Progenitor cell of endocrine pancreas (in vitro differentiated cells): ENCODE measurements at regions not wholly inside any gene's neighbourhood (a gene's known extent, or its start where the extent isn't known, plus 50 kb on each side); places are given as distances from the start of the nearest gene placed in this dataset.

Experiments
- DNase-seq: peaks from one replicate; pipeline ENCODE4 v3.0.0; 2021; ENCODE audit warnings: low spot score; ENCODE audit not compliant: unreplicated experiment
- H3K27ac Mint-ChIP-seq: 2 replicates; pipeline ENCODE4 v1.8.0; 2021; ENCODE audit warnings: mild to moderate bottlenecking, moderate library complexity, mixed read lengths
- H3K27me3 Mint-ChIP-seq: 2 replicates; pipeline ENCODE4 v1.8.0; 2021; ENCODE audit warnings: mixed read lengths
- H3K36me3 Mint-ChIP-seq: 2 replicates; pipeline ENCODE4 v1.8.0; 2022; ENCODE audit warnings: mixed read lengths; ENCODE audit not compliant: insufficient read depth
- H3K4me1 Mint-ChIP-seq: 2 replicates; pipeline ENCODE4 v1.8.0; 2021; ENCODE audit warnings: low read depth, mixed read lengths
- H3K4me3 Mint-ChIP-seq: 2 replicates; pipeline ENCODE4 v1.8.0; 2021; ENCODE audit warnings: low read depth, mild to moderate bottlenecking, moderate library complexity, mixed read lengths
- H3K9me3 Mint-ChIP-seq: 2 replicates; pipeline ENCODE4 v1.8.0; 2021; ENCODE audit warnings: low read depth, mixed read lengths
- TF ChIP-seq, protein P1 (sequence below): fragments of 200-600 bp; sonication (generic); IDR thresholded peaks from one replicate; pipeline ENCODE4 v1.5.0; 2021; ENCODE audit warnings: antibody characterized with exemption, mild to moderate bottlenecking; ENCODE audit not compliant: unreplicated experiment

DNA sequence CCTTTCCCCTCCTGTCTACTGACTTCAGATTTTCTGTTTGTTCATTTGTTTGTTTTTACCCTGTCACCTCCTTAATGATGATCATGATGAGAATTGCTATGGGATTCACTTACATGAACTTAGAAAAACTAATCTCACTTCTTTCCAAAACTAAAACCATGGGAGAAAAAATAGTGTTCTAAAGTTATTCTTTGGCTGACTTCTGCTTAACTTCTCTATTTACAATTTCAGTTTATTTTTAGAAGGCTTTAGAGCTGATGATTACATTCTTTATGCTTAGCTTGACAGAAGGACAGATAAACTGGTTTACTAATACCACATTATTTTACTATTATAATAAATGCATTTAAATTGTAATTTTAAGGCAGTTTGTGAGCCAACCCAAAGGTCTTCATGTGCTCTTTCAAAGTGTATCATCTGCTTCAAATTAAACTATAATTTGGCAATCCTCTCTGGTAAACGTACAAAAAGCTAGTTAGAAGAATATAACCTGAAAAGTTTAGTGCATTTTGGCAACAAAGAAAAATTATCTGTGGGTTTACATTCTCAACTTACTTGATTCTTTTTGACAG, 676.8 kb upstream of the UBE2E2 start:
- Mint-ChIP-seq H3K27ac (no peak overlapping the region), H3K4me3 (no peak overlapping the region), H3K4me1 (peaks cover 2% of the 10 kb centered on the region), H3K9me3 (peaks cover 4% of the 10 kb centered on the region), H3K36me3 (no peaks in the 10 kb centered on the region), H3K27me3 (no peaks in the 10 kb centered on the region)
- no peak for DNase-seq
- TF ChIP-seq, protein P1, sequence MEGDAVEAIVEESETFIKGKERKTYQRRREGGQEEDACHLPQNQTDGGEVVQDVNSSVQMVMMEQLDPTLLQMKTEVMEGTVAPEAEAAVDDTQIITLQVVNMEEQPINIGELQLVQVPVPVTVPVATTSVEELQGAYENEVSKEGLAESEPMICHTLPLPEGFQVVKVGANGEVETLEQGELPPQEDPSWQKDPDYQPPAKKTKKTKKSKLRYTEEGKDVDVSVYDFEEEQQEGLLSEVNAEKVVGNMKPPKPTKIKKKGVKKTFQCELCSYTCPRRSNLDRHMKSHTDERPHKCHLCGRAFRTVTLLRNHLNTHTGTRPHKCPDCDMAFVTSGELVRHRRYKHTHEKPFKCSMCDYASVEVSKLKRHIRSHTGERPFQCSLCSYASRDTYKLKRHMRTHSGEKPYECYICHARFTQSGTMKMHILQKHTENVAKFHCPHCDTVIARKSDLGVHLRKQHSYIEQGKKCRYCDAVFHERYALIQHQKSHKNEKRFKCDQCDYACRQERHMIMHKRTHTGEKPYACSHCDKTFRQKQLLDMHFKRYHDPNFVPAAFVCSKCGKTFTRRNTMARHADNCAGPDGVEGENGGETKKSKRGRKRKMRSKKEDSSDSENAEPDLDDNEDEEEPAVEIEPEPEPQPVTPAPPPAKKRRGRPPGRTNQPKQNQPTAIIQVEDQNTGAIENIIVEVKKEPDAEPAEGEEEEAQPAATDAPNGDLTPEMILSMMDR = no peak

DNA sequence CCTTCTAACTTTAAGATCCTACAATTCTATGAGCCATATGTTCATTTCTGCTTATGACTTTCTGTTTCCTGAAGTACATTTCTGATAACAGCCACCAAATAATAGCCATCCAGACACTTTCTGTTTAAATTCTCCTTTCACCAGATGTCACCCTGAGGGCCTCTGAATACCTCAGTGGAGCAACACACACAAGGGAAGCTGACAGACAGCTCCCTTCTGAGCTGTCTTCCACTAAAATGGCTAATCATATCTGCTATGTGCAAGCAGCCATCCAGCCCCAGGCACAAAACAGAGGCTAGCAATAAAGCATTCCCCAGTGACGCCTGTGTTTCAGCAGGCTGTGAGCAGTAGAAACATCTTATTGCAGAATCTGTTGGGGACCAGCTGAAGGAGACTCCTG, 666.6 kb upstream of the UBE2E2 start:
- H3K36me3 Mint-ChIP-seq = no peaks in the 10 kb centered on the region
- H3K9me3 Mint-ChIP-seq = peaks cover 2% of the 10 kb centered on the region
- no peak overlapping the region for H3K27ac Mint-ChIP-seq
- H3K4me3 Mint-ChIP-seq = no peak overlapping the region
- no peak for DNase-seq
- no peaks in the 10 kb centered on the region for H3K27me3 Mint-ChIP-seq
- TF ChIP-seq, protein P1 = no peak
- H3K4me1 Mint-ChIP-seq = peaks cover 12% of the 10 kb centered on the region

DNA sequence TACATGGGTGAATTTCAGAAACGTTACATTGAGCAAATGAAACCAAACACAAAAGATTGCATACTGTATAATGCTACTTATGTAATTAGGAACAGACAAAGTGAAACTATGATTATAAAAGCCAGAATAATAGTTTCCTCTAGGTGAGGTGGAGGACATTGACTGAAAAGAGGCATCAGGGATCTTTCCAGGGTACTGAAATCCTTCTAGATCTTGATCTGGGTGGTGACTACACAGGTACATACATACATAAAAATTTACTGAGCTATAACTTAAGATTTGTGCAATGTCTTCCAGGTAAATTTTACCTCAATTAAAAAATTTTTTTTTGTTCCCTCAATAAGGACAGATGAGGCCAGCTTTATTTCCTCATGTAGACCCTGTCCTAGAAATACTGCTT, 665.6 kb upstream of the UBE2E2 start:
- TF ChIP-seq, protein P1 = no peak
- Mint-ChIP-seq H3K36me3 (no peaks in the 10 kb centered on the region), H3K9me3 (no peaks in the 10 kb centered on the region), H3K27me3 (no peaks in the 10 kb centered on the region), H3K4me1 (peaks cover 12% of the 10 kb centered on the region), H3K4me3 (no peak overlapping the region), H3K27ac (no peak overlapping the region)
- DNase-seq = no peak

DNA sequence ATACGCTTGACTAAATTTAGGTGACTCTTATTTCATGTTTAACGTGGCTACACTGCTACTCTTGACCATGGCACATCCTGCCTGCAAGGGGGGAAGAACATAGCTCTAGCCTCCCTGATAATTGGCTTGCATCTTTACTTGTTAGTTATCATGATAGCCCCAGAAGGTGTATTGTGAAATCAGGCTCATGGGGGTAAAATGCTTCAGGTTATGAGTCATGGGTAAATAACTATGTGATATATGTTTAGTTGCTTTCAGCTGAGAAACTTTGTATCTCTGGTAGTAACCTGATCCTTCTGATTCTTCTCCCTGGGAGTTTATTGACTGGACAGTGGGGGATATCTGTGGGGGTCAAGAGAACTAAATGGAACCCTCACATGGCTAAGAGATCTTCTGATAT, 660.8 kb upstream of the UBE2E2 start:
- Mint-ChIP-seq H3K4me1 (peaks cover 12% of the 10 kb centered on the region), H3K4me3 (no peak overlapping the region), H3K9me3 (peaks cover 6% of the 10 kb centered on the region), H3K27ac (no peak overlapping the region), H3K27me3 (no peaks in the 10 kb centered on the region), H3K36me3 (no peaks in the 10 kb centered on the region)
- no peak for DNase-seq
- TF ChIP-seq, protein P1 = no peak

DNA sequence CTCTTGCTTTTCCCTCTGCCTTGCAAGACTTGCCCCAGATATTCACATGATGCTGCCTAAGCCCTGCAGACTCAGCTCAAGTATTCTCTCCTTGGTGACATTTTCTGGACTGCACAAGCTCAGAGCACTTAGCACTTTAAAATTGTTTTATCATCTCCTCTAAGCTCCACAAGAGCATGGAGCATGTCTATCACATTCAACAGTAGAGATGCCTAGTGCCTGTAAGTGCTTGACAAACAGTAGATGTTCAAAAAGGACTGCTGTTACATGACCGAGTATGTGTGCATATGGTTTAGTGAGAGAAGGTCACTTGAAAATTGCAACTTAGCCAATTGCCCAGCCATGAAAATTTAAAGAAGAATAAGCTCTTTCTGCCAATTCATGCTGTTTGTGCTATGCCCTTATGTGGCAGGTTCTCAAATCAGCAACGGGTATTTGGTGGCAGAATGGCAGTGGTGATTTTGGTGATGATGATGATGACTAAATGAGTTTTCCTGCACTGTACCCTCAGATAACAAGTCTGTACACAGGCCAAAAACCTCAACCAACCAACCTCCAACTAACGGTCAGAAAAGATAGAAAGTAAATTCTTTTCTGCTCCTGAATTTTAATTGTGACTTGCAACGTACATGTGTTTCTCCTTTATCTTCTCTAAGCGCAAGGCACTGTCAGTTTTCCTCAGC, 647.2 kb upstream of the UBE2E2 start:
- H3K36me3 Mint-ChIP-seq = no peaks in the 10 kb centered on the region

More for the DNA sequence above, 647.2 kb upstream of the UBE2E2 start:
- Mint-ChIP-seq H3K4me3 (no peak overlapping the region), H3K27me3 (peaks cover 2% of the 10 kb centered on the region), H3K9me3 (no peaks in the 10 kb centered on the region), H3K27ac (no peak overlapping the region), H3K4me1 (no peaks in the 10 kb centered on the region)
- DNase-seq = no peak
- TF ChIP-seq, protein P1 = no peak
